Cardiac muscle cell (in vitro differentiated cells and primary cell): ENCODE measurements at regions not wholly inside any gene's neighbourhood (a gene's known extent, or its start where the extent isn't known, plus 50 kb on each side); places are given as distances from the start of the nearest gene placed in this dataset.

Source experiments
- DNase-seq, 2 donors: peaks; one replicate each; pipeline versions ENCODE4 v3.0.0 to v3.0.0-alpha.2; 2010 to 2017; ENCODE audit warnings: low read depth in 1 of 2, low spot score in 1 of 2
- H3K27ac ChIP-seq: fragments of 200-600 bp; sonication (generic); 2 replicates; pipeline ENCODE4 v1.5.1; 2016
- H3K27me3 ChIP-seq: fragments of 200-600 bp; sonication (generic); 2 replicates; pipeline ENCODE4 v1.6.0; 2016; ENCODE audit warnings: control low read depth
- H3K36me3 ChIP-seq: fragments of 200-600 bp; sonication (generic); 2 replicates; pipeline ENCODE4 v1.5.1; 2016; ENCODE audit warnings: control low read depth
- H3K4me1 ChIP-seq: fragments of 200-600 bp; sonication (generic); 2 replicates; pipeline ENCODE4 v1.8.1; 2017; ENCODE audit warnings: low read depth, mild to moderate bottlenecking, mixed run types
- H3K4me3 ChIP-seq: fragments of 200-600 bp; sonication (generic); 2 replicates; pipeline ENCODE4 v1.5.1; 2016; ENCODE audit warnings: mild to moderate bottlenecking
- H3K9me3 ChIP-seq: fragments of 200-600 bp; sonication (generic); 2 replicates; pipeline ENCODE4 v1.5.1; 2017; ENCODE audit warnings: low read depth, mild to moderate bottlenecking, control low read depth
- TF ChIP-seq, protein P1 (sequence below): IDR thresholded peaks from 2 replicates; pipeline ENCODE4 v1.5.1; 2012; ENCODE audit warnings: low read depth, mild to moderate bottlenecking, low read length

DNA sequence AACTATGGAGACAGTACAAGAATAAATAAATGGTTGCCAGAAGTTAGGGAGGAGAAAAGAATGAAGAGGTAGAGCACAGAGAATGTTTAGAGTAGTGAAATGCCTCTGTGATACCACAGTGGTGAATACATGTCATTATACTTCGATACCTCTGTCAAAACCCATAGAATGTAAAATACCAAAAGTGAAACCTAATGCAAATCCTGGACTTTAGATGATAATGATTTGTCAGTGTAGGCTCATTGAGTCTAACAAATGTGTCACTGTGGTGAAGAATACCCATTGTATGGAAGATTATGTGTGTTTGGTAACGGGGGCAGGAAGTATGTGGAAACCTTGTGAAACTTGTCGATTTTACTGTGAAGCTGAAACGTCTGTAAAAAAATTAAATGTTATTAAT lies 1106.5 kb upstream of the TMPRSS15 start:
- DNase-seq = no peak
- Histone ChIP-seq H3K27ac (no peak overlapping the region), H3K4me3 (no peak overlapping the region), H3K36me3 (no peaks in the 10 kb centered on the region), H3K9me3 (no peaks in the 10 kb centered on the region), H3K27me3 (no peaks in the 10 kb centered on the region), H3K4me1 (no peaks in the 10 kb centered on the region)
- TF ChIP-seq, protein P1, sequence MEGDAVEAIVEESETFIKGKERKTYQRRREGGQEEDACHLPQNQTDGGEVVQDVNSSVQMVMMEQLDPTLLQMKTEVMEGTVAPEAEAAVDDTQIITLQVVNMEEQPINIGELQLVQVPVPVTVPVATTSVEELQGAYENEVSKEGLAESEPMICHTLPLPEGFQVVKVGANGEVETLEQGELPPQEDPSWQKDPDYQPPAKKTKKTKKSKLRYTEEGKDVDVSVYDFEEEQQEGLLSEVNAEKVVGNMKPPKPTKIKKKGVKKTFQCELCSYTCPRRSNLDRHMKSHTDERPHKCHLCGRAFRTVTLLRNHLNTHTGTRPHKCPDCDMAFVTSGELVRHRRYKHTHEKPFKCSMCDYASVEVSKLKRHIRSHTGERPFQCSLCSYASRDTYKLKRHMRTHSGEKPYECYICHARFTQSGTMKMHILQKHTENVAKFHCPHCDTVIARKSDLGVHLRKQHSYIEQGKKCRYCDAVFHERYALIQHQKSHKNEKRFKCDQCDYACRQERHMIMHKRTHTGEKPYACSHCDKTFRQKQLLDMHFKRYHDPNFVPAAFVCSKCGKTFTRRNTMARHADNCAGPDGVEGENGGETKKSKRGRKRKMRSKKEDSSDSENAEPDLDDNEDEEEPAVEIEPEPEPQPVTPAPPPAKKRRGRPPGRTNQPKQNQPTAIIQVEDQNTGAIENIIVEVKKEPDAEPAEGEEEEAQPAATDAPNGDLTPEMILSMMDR = no peak

DNA sequence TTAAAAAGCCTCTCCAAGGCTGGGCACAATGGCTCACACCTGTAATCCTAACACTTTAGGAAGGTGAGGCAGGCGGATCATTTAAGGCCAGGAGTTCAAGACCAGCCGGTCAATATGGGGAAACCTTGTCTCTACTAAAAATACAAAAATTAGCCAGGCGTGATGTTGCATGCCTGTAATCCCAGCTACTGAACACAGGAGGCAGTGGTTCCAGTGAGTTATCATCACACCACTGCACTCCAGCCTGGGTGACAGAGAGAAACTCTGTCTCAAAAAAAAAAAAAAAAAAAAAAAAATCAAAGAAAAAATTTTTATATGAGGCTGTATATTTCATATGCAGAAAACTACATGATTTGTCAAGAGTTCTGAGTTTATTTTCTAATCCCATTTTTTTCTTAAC lies 1107.1 kb upstream of the TMPRSS15 start:
- no peaks in the 10 kb centered on the region for H3K4me1 ChIP-seq

DNA sequence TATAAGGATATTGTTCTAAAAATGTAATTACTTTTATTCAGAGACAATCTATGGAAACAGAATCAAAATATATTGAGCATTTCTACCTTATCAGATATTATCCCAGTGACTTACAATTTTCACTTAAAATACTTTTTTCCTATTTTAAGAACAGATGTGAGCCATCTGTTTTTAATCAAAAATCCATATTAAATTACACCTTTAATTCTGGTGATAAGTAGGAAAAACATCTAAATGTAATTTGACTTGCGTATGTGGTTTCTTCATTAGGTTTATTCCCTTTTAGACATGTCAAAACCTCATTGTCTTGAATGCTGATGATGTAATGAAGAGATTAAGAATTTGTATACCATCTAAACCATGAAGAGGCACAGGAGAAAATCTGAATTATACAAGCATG lies 1118.8 kb upstream of the TMPRSS15 start:
- no peaks in the 10 kb centered on the region for H3K9me3 ChIP-seq

More for the DNA sequence above, 1107.1 kb upstream of the TMPRSS15 start:
- no peaks in the 10 kb centered on the region for H3K9me3 ChIP-seq
- H3K4me3 ChIP-seq = no peak overlapping the region
- TF ChIP-seq, protein P1 = no peak
- no peaks in the 10 kb centered on the region for H3K36me3 ChIP-seq
- H3K27ac ChIP-seq = no peak overlapping the region
- no peak for DNase-seq
- H3K27me3 ChIP-seq = no peaks in the 10 kb centered on the region

DNA sequence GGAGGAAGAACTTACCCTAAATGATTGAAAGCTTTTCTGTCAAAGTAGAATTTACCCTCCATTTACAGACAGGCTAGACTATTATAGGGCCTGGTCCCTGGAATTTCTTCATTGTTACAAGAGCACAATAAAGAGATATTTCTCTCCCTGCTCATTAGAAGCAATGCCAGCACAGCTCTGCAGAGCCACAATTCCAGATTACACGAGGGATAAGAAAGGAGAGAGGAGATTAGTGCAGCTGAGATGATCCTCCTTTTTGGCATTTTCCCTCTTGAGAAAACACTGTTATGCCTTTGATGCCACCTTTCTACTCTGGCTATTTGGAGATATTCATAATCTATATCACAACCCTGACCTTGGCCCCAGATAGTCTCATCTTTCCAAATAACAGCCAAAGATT lies 1119.5 kb upstream of the TMPRSS15 start:
- TF ChIP-seq, protein P1 = no peak
- Histone ChIP-seq H3K4me1 (no peaks in the 10 kb centered on the region), H3K4me3 (no peak overlapping the region), H3K9me3 (no peaks in the 10 kb centered on the region), H3K27ac (no peak overlapping the region), H3K36me3 (no peaks in the 10 kb centered on the region), H3K27me3 (no peaks in the 10 kb centered on the region)
- DNase-seq = no peak

More for the DNA sequence above, 1118.8 kb upstream of the TMPRSS15 start:
- Histone ChIP-seq H3K4me1 (no peaks in the 10 kb centered on the region), H3K27me3 (no peaks in the 10 kb centered on the region), H3K4me3 (no peak overlapping the region), H3K27ac (no peak overlapping the region), H3K36me3 (no peaks in the 10 kb centered on the region)
- TF ChIP-seq, protein P1 = no peak
- DNase-seq = no peak

DNA sequence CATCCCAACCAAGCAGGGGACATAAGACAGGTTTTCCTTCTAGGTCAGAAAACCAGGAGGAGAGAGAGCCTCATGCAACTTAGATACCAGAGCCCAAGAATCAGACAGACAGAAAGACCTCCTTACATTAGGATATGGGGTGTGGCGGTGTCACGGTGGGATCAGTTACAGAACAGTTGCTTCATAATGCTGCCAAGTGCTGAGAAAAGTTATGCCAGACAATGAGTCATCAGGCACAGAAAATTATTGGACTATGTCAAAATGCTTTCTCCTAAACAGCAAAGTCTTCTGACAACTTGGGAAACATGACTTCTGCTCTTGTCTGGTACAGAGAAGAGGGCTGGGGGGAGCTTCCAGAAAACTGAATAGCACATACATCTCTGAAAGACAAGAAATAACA lies 1120.2 kb upstream of the TMPRSS15 start:
- Histone ChIP-seq H3K27ac (no peak overlapping the region), H3K4me1 (no peaks in the 10 kb centered on the region), H3K27me3 (no peaks in the 10 kb centered on the region), H3K9me3 (no peaks in the 10 kb centered on the region), H3K36me3 (no peaks in the 10 kb centered on the region), H3K4me3 (no peak overlapping the region)
- DNase-seq = no peak
- TF ChIP-seq, protein P1 = no peak

DNA sequence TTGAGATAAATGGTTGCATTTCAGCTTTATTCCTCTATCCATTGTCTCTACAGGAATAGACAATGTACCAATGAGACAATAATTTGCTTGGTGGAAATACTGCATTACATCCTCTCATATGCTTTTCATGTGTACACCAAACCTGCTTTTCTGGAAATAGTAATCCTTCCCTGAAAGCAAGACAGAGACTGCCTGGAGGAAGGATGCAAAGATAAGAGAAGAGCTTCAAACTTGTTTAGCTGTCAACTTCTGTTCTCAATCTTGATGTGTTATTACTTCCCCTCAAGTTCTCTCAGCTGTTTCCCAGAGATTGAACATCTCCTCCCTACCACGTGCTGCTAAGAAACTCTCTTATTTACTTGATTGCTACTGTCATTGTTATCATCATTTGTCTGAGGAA lies 1125.4 kb upstream of the TMPRSS15 start:
- no peak overlapping the region for H3K27ac ChIP-seq
- H3K4me1 ChIP-seq = no peaks in the 10 kb centered on the region
- TF ChIP-seq, protein P1 = no peak
- no peak for DNase-seq
- H3K4me3 ChIP-seq = no peak overlapping the region
- no peaks in the 10 kb centered on the region for H3K36me3 ChIP-seq
- no peaks in the 10 kb centered on the region for H3K9me3 ChIP-seq
- H3K27me3 ChIP-seq = no peaks in the 10 kb centered on the region
